Brain microvascular endothelial cell (primary cell): ENCODE measurements at regions not wholly inside any gene's neighbourhood (a gene's known extent, or its start where the extent isn't known, plus 50 kb on each side); places are given as distances from the start of the nearest gene placed in this dataset.

Experiments used
- DNase-seq: peaks from one replicate; pipeline ENCODE4 v3.0.0-alpha.2; 2020
- H3K27ac ChIP-seq: fragments of 250-450 bp; sonication (Bioruptor Pico); 2 replicates; pipeline ENCODE4 v1.5.1; 2020; ENCODE audit warnings: mild to moderate bottlenecking, moderate library complexity
- H3K27me3 ChIP-seq: fragments of 250-450 bp; sonication (Bioruptor Pico); replicated peaks from 2 replicates; pipeline ENCODE4 v1.5.1; 2020; ENCODE audit warnings: mild to moderate bottlenecking
- H3K36me3 ChIP-seq: fragments of 250-450 bp; sonication (Bioruptor Pico); replicated peaks from 2 replicates; pipeline ENCODE4 v1.5.1; 2020; ENCODE audit warnings: mild to moderate bottlenecking
- H3K4me3 ChIP-seq: 2 replicates; pipeline ENCODE4 v1.5.1; 2011; ENCODE audit warnings: low read depth, mild to moderate bottlenecking, control low read depth, low read length, moderate library complexity
- CTCF ChIP-seq: IDR thresholded peaks from 2 replicates; pipeline ENCODE4 v1.5.1; 2011; ENCODE audit warnings: low read depth, mild to moderate bottlenecking, moderate library complexity, low read length, control low read depth, inconsistent platforms; ENCODE audit errors: missing control alignments
- in situ Hi-C: cut with HindIII; loops from 2 replicates; pipeline ENCODE4 v1.10.0; 2017; ENCODE audit warnings: low sequenced_read_pairs, low pct_ligation_motif_present

- no peak for TF ChIP-seq CTCF
- peak; percentile 51 for DNase-seq
- Histone ChIP-seq H3K4me3 (no peak overlapping the region), H3K27ac (no peak overlapping the region), H3K27me3 (no peaks in the 10 kb centered on the region), H3K36me3 (no peaks in the 10 kb centered on the region)
- in situ Hi-C loops, result no loop called here
These were observed 92.2 kb upstream of the DSEL start for GRCh38 chr18:67608615-67609273.

- in situ Hi-C loops, result no loop called here
- no peak for DNase-seq
These were observed 91.7 kb upstream of the DSEL start for GRCh38 chr18:67608191-67608590.

GRCh38 chr18:67600181-67601180 lies 84.0 kb upstream of the DSEL start:
- Histone ChIP-seq H3K36me3 (no peaks in the 10 kb centered on the region), H3K4me3 (no peak overlapping the region), H3K27me3 (no peaks in the 10 kb centered on the region), H3K27ac (peak overlapping the region; percentile 70)
- in situ Hi-C loops, result no loop called here
- peak; percentile 91 for DNase-seq
- no peak for TF ChIP-seq CTCF

More at GRCh38 chr18:67608191-67608590, 91.7 kb upstream of the DSEL start:
- no peak overlapping the region for H3K4me3 ChIP-seq
- TF ChIP-seq CTCF, result no peak
- no peaks in the 10 kb centered on the region for H3K36me3 ChIP-seq
- no peaks in the 10 kb centered on the region for H3K27me3 ChIP-seq
- no peak overlapping the region for H3K27ac ChIP-seq

GRCh38 chr18:67599277-67599676 lies 82.8 kb upstream of the DSEL start:
- Histone ChIP-seq H3K4me3 (no peak overlapping the region), H3K27ac (no peak overlapping the region), H3K36me3 (no peaks in the 10 kb centered on the region), H3K27me3 (no peaks in the 10 kb centered on the region)
- DNase-seq, result peak; percentile 23
- in situ Hi-C loops, result no loop called here
- TF ChIP-seq CTCF, result no peak

GRCh38 chr18:67597759-67598158 lies 81.2 kb upstream of the DSEL start:
- Histone ChIP-seq H3K27ac (no peak overlapping the region), H3K4me3 (no peak overlapping the region), H3K27me3 (no peaks in the 10 kb centered on the region), H3K36me3 (no peaks in the 10 kb centered on the region)
- no peak for DNase-seq
- no peak for TF ChIP-seq CTCF
- in situ Hi-C loops, result no loop called here
